Tibial nerve (tissue), 3 donors: ENCODE measurements at regions not wholly inside any gene's neighbourhood (a gene's known extent, or its start where the extent isn't known, plus 50 kb on each side); places are given as distances from the start of the nearest gene placed in this dataset.

Experiments used
- CTCF ChIP-seq, 5 experiments: fragments of 200-600 bp in 3 of 5; fragments of 450-650 bp in 2 of 5; sonication (generic) in 3 of 5; IDR thresholded peaks; one replicate each; pipeline ENCODE4 v1.5.1; 2016 to 2019; ENCODE audit warnings: antibody characterized with exemption in 5 of 5, mild to moderate bottlenecking in 3 of 5, moderate library complexity in 2 of 5
- POLR2A ChIP-seq, 2 donors: fragments of 450-650 bp; IDR thresholded peaks; one replicate each; pipeline ENCODE4 v1.6.1; 2017; ENCODE audit warnings: antibody characterized with exemption in 2 of 2, mild to moderate bottlenecking in 2 of 2, moderate library complexity in 2 of 2

- no peak for TF ChIP-seq CTCF (IDR thresholded peaks at IDR 0.05)
- TF ChIP-seq POLR2A (IDR thresholded peaks at IDR 0.05) = no peak
Measured at GRCh38 chr4:89496851-89497250, 189.3 kb upstream of the GPRIN3 start.
